Daoy (cell line): ENCODE measurements at regions not wholly inside any gene's neighbourhood (a gene's known extent, or its start where the extent isn't known, plus 50 kb on each side); places are given as distances from the start of the nearest gene placed in this dataset.

Source experiments
- DNase-seq: peaks from one replicate; pipeline ENCODE4 v3.0.0-alpha.2; 2015; ENCODE audit warnings: low read depth

DNA sequence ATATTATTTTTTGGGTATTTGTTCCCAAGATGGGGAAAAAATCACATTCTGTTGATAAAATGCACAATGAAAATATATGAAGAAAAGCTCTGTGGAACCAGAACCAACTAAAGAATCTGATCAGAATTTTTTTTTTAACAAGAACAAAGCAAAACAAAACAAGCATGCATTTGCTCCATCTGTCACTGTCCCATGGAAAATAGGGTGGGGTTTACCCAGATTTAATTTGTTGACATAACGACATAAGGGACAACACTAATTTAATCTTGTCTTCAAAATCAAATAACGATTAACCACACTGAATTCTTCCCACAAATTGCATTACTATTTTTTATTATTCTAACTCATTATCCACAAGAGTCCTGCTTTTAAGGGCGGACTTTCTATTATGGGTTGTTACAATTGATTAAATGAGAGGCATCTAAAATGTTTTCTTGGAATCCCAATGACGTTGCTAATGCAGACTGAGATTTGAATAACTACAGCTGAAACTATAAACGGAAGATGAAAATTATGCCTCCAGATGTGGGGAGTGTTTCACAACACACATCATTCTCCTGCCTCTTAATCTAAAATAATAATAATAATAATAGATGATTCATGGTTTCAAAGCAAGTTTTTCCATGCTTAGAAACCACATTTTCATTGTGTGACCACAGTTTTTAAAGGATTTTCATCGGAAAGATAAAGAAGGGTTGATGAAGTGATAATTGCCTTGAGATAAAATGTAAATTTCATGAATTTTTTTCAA lies 307.0 kb upstream of the CPEB2 start:
- DNase-seq: no peak

- DNase-seq: no peak
Observed at GRCh38 chr4:14700083-14700482, 302.2 kb upstream of the CPEB2 start.

DNA sequence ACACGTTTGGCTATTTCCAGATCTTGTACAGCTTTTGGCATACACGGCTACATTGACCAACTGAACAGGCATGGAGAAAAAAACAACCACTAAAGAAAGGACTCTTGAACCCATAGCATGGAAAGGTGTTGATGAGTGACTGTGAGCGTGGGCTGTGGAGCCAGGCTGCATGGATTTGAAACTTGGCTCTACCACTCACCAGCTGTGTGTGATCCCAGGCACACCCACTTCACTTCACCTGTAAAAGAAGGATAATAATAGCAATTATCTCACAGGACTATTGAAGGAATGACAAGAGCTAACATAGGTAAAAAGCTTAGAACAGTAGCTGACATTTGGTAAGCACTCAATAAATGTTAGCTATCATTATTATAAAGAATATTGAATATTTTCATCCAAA lies 301.7 kb upstream of the CPEB2 start:
- no peak for DNase-seq

- DNase-seq: no peak
Observed at GRCh38 chr4:14701389-14701788, 300.9 kb upstream of the CPEB2 start.

DNA sequence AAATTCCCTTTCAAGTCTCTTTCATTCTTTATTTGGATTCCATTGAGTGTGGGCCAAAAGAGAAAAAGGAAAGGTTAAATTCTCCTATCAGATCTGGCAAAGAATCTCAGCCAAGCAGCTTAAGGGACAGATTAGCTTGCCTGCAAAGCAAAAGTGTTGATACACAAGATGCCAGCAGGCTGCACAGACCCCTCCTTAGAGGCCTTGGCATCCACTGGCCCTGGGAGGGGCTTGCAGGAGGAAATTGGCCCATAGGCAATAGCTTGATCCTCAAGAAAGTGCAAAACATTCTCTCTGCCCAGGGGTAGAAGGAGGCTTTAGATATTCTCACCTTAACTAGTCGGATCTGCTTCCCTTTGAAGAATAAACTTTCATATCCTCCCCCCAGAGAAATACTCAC lies 300.4 kb upstream of the CPEB2 start:
- DNase-seq: no peak

- no peak for DNase-seq
Observed at GRCh38 chr4:14708574-14708973, 293.7 kb upstream of the CPEB2 start.

DNA sequence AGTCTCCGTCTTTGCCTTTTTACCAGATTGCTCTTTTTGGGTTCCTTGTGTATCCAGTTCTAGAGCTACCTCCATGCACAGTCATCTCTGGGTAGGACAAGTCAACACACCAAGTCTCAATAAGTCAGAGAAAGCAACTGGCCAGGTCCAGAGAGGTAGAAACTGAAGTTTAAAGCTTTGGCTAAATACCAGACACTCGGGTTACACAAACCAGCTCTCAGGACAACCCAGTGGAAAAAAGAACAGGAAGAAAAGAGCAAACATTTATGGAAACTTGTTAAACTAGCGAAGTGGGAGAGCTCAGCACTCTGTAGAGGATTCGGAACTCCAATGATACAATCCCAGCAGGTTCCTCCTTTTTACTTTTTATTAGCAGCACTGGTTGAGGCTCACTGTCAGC lies 291.0 kb upstream of the CPEB2 start:
- DNase-seq: no peak

DNA sequence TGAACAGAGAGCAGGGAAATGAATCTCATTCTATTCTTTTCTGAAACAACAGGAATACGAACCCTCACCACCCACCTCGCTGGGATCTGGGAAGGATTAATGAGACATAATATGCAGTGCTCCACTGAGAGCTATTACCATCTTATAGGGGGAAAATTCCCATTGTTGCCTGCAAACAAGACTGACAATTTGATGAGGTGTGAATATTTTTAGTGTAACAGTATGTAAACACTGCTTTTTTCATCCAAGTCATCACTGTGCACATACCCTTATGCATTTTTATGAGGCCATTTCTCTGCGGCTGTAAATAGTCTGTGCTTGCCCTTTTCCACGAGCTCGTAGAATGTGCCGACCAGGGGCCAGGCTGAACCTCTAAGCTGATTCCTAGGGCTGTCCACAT lies 285.6 kb upstream of the CPEB2 start:
- DNase-seq: no peak

DNA sequence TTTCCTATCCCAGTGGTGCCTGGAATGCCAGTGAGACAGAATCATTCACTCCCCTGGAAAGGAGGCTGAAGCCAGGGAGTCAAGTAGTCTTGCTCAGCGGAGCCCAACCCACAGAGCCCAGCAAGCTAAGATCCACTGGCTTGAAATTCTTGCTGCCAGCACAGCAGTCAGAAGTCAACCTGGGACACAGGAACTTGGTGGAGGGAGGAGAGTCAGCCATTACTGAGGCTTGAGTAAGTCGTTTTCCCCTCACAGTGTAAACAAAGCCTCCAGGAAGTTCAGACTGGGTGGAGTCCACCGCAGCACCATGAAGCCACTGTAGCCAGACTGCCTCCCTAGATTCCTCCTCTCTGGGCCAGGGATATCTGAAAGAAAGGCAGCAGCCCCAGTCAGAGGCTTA lies 283.2 kb upstream of the CPEB2 start:
- DNase-seq: no peak

DNA sequence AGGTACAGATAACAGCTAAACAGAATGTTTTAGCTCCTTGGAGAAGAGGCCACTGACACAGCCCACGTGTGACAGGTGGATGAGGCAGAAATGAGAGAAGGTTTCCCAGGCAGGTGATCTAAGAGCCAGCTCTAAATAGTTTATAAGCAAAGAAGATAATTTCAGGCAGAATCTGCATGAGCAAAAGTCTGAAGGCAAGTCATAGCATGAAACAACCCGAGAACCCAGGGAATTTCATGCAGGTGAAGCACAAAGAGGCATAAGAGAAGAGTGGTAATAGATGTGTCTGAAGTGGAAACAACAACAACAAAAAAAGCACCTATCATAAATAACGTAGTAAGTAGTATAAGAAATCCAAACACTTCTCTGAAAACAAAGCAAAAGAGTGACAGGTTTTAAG lies 275.8 kb upstream of the CPEB2 start:
- DNase-seq: no peak

DNA sequence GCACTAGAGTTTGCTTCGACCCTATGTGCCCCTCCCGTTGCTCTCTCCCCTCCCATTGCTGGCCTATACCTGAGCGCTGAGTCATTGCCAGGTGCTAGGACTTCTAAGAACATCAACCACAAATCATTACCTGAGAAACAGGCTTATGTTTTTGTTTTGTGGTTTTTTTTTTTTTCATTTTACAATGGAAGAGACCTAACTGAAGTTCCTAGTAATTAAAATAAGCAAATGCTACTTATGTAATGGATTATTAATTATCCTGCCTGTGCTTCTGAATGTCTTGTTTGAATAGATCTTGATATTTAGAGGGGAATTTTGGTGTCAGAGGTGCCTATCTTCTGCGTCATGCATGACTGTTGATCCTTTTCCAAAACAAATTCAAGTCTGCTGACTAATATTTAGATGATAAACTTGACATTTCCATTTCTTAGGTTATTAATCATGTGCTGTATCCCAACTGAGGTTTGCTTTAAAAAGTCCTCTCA lies 275.4 kb upstream of the CPEB2 start:
- DNase-seq: no peak

- DNase-seq: no peak
Observed at GRCh38 chr4:14729282-14730000, 272.8 kb upstream of the CPEB2 start.

- no peak for DNase-seq
Observed at GRCh38 chr4:14742054-14742453, 260.2 kb upstream of the CPEB2 start.

DNA sequence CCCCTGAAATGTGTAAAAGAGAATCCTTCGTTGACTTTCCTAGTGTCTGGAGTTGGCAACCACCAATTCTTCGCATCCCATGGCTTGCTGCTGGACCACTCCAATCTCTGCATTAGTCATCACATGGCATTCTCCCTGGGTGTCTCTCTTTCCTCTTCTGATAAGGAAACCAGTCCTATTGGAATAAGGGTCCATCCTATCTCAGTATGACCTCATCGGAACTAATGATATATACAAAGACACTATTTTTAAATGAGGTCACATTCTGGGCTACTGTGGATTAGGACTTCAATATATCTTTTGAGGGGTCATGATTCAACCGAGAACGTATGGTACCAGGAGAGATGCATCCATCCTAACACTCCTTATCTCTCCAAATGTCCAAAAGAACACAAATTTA lies 259.1 kb upstream of the CPEB2 start:
- no peak for DNase-seq

DNA sequence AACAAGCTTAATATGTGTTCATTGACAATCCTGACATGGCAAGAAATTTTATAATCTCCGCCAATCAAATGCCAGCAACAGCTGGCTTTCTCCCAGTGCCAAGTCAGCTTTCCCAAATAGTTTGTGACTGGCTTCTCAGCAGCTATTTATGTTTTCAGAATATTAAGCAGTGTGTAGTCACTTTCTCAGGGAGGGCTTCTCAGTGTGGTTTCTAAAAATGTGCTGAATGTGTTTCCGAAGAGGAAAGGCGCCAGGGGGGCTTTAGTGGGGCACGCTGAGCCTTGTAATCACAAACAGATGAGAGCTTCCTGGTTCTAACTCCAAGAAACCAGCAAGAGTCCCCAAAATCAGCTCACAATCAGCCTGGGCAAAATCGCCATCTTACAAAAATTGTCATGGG lies 258.7 kb upstream of the CPEB2 start:
- no peak for DNase-seq

DNA sequence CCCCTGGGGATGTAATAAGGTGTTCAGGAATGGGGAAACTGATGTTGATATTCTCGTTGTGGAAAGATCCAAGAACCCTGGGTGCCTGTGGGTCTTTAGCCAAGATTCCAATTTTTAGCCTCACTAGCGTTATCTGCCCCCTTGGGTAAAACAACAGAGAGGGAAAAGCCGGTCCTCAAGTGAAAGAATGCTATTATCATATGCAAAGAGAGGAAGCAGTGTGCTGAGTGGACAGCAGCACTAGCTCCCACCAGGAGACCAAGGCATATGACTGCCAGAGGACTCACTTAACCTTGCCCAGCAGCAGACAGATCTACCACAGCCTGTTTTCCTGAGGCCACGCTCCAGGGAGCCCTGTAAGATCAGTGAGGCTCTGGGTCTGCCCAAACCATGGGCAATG lies 257.9 kb upstream of the CPEB2 start:
- no peak for DNase-seq

DNA sequence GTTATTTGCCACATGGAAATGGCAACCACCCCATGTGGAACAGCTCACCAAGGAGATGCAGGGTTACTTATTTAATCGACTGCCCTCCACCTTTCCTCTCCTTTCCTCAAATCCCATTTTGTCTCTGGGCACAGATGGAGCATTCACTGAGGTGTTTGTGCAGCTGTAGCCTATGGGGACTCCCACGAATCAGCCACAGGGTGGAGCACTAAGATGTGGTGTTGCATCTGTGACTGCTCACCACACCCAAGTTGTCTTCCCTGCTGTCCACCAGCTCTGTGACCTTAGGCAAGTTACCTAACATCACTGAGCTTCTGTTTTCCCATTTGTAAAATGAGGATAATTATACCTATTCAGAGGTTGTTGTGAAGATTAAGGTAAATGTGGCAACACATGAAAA lies 252.4 kb upstream of the CPEB2 start:
- DNase-seq: no peak

DNA sequence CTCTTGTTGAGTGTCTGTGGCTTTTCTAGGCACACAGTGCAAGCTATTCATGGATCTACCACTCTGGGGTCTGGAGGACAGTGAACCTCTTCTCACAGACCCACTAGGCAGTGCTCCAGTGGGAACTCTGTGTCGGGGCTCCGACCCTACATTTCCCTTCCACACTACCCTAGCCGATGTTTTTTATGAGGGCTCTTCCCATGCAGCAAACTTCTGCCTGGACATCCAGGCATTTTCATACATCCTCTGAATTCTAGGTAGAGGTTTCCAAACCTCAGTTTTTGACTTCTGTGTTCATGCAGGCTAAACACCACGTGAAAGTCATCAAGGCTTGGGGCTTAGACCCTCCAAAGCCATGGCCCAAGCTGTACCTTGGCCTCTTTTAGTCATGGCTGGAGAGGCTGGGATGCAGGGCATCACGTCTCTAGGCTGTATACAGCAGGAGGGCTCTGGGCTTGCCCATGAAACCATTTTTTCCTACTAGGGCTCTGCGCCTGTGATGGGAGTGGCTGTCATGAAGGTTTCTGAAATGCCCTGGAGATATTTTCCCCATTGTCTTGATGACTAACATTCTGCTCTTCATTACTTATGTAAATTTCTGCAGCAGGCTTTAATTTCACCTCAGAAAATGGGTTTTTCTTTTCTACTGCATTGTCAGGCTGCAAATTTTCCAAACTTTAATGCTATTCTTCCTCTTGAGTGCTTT lies 249.8 kb upstream of the CPEB2 start:
- no peak for DNase-seq

DNA sequence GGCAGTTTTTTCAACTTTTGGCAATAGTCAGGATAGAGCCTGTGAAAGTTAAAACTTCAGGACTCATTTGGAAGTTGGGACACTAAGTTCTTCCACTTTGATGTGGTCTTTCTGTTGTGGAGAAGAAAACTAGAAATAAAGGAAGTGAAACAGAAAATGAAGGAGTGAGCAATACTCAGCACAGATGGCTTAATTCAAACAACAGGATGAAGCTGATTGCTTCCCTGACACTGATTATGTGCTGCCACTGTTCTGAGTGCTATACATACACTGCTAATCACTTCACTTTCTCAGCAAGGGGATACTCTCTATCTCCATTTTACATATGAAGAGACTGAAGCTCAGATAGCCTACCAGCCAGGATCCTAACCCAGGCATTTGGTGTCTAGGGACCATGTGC lies 235.1 kb upstream of the CPEB2 start:
- no peak for DNase-seq

- no peak for DNase-seq
Observed at GRCh38 chr4:14768449-14768848, 233.8 kb upstream of the CPEB2 start.

DNA sequence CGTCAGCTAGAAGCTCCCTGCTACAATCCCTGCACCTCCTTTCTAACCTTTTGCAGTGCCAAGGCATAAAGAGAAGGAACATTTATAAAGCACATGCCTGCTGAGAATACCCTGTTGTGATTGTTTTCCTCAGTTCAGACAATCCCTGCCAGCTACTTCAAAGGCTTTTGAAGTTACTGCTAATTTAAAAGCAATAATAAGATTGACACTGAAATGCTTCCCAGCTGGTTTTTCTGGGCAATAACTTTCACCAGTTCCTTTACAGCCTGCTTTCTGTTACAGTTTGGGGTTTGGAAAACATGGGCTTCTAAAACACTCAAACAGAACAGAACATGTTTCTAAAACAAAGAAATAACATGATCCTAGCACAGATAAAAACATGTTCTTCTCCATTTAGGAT lies 232.3 kb upstream of the CPEB2 start:
- no peak for DNase-seq

- DNase-seq: no peak
Observed at GRCh38 chr4:14771094-14771493, 231.2 kb upstream of the CPEB2 start.
